RWPE1 (cell line): ENCODE measurements at regions not wholly inside any gene's neighbourhood (a gene's known extent, or its start where the extent isn't known, plus 50 kb on each side); places are given as distances from the start of the nearest gene placed in this dataset.

Experiments
- CTCF ChIA-PET: fragments of 350-600 bp; sonication (Branson Sonifier 250); formaldehyde crosslinking; extraction: SDS; loops from one replicate; lab custom pipeline; 2021; lab: Yijun Ruan, JAX
- POLR2A ChIA-PET: fragments of 400-600 bp; formaldehyde crosslinking; extraction: SDS; loops from one replicate; lab custom pipeline; 2020; ENCODE audit warnings: antibody characterized with exemption; ENCODE audit not compliant: low non-redundant PET; lab: Yijun Ruan, JAX
- DNase-seq: peaks from one replicate; pipeline ENCODE4 v3.0.0; 2012; ENCODE audit warnings: low spot score
- H3K27ac ChIP-seq: fragments of 450-650 bp; 2 replicates; pipeline ENCODE4 v1.5.1; 2017
- TF ChIP-seq, protein P1 (sequence below): fragments of 450-650 bp; conservative IDR thresholded peaks from 2 replicates; pipeline ENCODE4 v1.5.1; 2017; ENCODE audit warnings: low read depth, mild to moderate bottlenecking

DNA sequence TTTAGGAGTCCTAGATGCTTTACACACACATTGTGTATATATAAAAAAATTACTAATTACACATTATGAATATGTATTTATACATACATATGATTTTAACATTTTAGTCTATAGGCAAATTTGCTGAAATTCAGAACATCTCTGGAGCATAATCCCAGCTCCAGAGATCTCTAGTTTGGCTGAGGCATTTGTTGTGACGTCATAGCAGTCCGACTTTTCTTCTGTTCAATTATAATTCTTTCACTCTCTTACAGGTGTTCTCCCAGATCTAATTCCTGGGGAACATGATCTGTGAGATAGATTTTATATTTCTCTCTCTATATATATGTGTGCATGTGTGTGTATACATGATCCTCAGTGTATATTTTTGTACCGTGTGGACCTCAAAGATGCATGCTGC is 1876.2 kb downstream of the EFNA5 start:
- CTCF ChIA-PET = no interaction called here
- TF ChIP-seq, protein P1, sequence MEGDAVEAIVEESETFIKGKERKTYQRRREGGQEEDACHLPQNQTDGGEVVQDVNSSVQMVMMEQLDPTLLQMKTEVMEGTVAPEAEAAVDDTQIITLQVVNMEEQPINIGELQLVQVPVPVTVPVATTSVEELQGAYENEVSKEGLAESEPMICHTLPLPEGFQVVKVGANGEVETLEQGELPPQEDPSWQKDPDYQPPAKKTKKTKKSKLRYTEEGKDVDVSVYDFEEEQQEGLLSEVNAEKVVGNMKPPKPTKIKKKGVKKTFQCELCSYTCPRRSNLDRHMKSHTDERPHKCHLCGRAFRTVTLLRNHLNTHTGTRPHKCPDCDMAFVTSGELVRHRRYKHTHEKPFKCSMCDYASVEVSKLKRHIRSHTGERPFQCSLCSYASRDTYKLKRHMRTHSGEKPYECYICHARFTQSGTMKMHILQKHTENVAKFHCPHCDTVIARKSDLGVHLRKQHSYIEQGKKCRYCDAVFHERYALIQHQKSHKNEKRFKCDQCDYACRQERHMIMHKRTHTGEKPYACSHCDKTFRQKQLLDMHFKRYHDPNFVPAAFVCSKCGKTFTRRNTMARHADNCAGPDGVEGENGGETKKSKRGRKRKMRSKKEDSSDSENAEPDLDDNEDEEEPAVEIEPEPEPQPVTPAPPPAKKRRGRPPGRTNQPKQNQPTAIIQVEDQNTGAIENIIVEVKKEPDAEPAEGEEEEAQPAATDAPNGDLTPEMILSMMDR = no peak
- POLR2A ChIA-PET = no interaction called here
- no peak overlapping the region for H3K27ac ChIP-seq
- DNase-seq = no peak

DNA sequence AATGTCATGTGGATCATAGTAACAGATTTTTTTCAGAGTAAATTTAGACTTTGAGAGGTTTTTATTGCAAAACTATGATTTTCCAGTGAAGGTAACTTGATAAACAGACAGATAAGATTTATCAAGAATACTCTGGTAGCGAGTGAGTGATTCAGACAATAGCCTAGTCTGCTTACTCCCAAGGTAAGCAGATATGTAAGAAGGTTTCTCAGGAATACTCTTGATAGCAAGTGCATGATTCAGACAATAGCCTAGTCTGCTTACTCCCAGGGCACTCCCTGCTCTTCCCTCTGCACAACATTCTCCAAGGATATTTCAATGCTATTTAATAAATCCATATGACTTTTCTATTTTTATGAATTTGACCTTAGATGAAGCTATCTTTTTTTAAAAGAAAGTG is 1881.5 kb downstream of the EFNA5 start:
- CTCF ChIA-PET = no interaction called here
- TF ChIP-seq, protein P1 = no peak
- DNase-seq = no peak
- H3K27ac ChIP-seq = no peak overlapping the region
- POLR2A ChIA-PET = no interaction called here

DNA sequence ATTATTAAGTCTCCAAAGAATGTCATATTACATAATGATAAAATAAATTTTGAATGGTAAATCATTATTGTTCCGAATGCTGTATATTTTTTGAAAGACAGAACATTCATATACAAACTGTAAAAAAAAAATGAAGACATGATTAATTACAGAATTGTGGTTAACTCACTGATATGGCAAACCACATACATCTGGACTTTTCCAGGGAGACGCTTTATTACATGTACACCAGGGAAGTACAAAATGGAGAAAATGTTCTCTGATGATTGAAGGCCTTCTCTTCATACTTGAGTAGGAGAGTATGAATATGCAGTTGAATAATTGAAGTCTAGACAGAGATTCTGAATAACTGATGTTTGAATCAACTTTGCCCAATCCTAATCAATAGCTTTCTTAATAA is 1886.9 kb downstream of the EFNA5 start:
- ChIA-PET POLR2A (no interaction called here), CTCF (no interaction called here)
- no peak for DNase-seq
- no peak overlapping the region for H3K27ac ChIP-seq
- TF ChIP-seq, protein P1 = no peak

DNA sequence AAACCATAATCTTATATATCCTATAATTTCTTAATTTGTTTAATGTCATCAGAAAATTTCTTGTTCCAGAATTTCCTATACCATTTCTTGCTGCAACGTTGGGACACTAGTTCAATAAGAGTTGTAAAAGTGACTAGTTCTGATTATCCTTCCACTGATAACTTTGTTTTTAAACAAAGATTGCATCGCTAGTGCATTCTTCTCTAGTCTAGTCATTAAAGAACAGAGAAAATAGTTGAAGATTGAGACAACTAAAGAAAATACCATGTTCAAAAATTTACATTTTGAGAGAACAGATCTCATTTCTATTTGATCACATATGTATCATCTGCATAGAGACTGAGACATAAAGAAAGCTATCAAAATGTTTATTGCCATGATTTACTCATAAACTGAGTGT is 1888.2 kb downstream of the EFNA5 start:
- no peak for DNase-seq
- no peak overlapping the region for H3K27ac ChIP-seq
- CTCF ChIA-PET = no interaction called here
- TF ChIP-seq, protein P1 = no peak
- POLR2A ChIA-PET = no interaction called here

DNA sequence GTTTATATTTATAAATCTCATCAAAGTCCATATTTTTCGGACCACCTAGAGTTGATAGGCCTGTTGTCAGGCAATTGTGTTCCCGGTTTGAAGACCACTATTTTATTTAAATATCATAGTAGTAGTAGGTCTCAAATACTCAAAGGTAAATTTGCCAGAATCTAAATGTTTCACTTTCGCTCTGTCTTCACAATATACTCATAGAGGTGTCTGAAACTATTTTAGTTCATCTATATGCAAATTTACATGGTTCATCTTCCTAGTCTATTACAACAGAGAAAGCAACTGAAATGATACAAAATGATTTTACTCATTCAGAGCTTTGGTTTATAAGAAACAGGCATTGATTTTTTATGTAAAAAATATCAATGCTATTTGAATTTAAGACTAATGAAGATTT is 1897.5 kb downstream of the EFNA5 start:
- TF ChIP-seq, protein P1 = no peak

DNA sequence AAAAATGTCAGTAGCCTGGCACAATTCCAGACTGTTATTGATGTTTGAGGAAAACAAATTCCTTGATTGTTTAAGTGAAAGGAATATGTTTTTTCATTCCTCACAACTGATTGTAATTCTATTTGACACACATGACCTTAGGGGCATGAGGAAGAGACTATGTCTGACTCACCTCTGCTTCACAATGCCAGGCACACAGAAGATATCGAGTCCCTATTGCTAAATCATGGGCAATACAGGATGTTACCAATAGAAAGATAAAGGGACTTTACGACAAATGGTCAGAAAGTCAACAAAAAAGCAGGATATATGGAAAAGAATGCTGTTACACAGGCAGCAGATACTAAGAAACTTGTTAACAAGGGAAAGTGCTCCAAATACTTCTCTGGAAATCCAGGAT is 1903.5 kb downstream of the EFNA5 start:
- TF ChIP-seq, protein P1 = no peak
- ChIA-PET POLR2A (no interaction called here), CTCF (no interaction called here)
- H3K27ac ChIP-seq = no peak overlapping the region
- DNase-seq = no peak

More for the DNA sequence above, 1897.5 kb downstream of the EFNA5 start:
- no peak for DNase-seq
- ChIA-PET CTCF (no interaction called here), POLR2A (no interaction called here)
- no peak overlapping the region for H3K27ac ChIP-seq

DNA sequence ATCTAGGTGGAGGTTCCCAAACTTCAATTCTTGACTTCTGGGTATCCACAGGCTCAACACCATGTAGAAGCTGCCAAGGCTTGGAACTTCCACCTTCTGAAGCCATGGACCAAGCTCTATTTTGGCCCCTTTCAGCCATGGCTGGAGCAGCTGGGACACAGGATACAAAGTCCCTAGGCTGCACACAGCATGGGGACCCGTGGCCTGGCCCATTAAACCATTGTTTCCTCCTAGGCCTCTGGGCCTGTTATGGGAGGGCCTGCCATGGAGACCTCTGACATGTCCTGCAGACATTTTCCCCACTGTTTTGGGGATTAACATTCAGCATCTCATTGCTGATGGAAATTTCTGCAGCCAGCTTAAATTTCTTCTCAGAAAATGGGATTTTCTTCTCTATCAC is 1908.0 kb downstream of the EFNA5 start:
- DNase-seq = no peak
- ChIA-PET CTCF (interaction anchor here (0.6 kb wide), 1 partner anchor 1851 kb away, joined by 3 read pairs; no protein-coding TSS in a partner anchor), POLR2A (no interaction called here)
- TF ChIP-seq, protein P1 = no peak
- H3K27ac ChIP-seq = no peak overlapping the region
